ENCODE measurements at regions not wholly inside any gene's neighbourhood (a gene's known extent, or its start where the extent isn't known, plus 50 kb on each side); places are given as distances from the start of the nearest gene placed in this dataset.

- H3K9ac ChIP-seq (ENCODE audit: control insufficient read depth, extremely low read depth, insufficient read depth, low read length) = no peak overlapping the region
- no peaks in the 10 kb centered on the region for H3K79me2 ChIP-seq (ENCODE audit: control insufficient read depth, insufficient read depth, low read length)
- FAIRE-seq = no peak
- H3K4me3 ChIP-seq (ENCODE audit: control insufficient read depth in 2 of 3, extremely low read depth in 1 of 3, insufficient read depth in 2 of 3, low read depth in 1 of 3, low read length in 3 of 3) = no peak overlapping the region
- no peak for DNase-seq (ENCODE audit: low read depth, low spot score)
- H2AFZ ChIP-seq (ENCODE audit: control insufficient read depth, low read length) = no peak overlapping the region
- H3K4me2 ChIP-seq (ENCODE audit: control insufficient read depth, extremely low read depth, insufficient read depth, low read depth, low read length) = no peak overlapping the region
- H3K9me1 ChIP-seq (ENCODE audit: control insufficient read depth, extremely low read depth, insufficient read depth, low read length) = peaks cover 3% of the 10 kb centered on the region
- no peaks in the 10 kb centered on the region for H3K36me3 ChIP-seq (ENCODE audit: control insufficient read depth in 2 of 2, extremely low read depth in 1 of 2, insufficient read depth in 2 of 2, low read length in 2 of 2)
- no peaks in the 10 kb centered on the region for H3K4me1 ChIP-seq (ENCODE audit: control insufficient read depth, extremely low read depth, insufficient read depth, low read length)
- no peak overlapping the region for H3K27ac ChIP-seq (ENCODE audit: control insufficient read depth, insufficient read depth, low read length)
- no peaks in the 10 kb centered on the region for H4K20me1 ChIP-seq (ENCODE audit: control insufficient read depth, extremely low read depth, insufficient read depth, low read length)
- no peaks in the 10 kb centered on the region for H3K27me3 ChIP-seq (ENCODE audit: control insufficient read depth, extremely low read depth, insufficient read depth, low read length)
- H3K9me3 ChIP-seq (ENCODE audit: control insufficient read depth, low read depth, low read length) = no peaks in the 10 kb centered on the region
- TF ChIP-seq CTCF (optimal IDR thresholded peaks at IDR 0.05 in 1 of 3, IDR thresholded peaks at IDR 0.05 in 1 of 3, conservative IDR thresholded peaks at IDR 0.05 in 1 of 3; ENCODE audit: extremely low read depth in 1 of 3, insufficient read depth in 2 of 3, low read length in 3 of 3) (no peak), EZH2 (IDR thresholded peaks at IDR 0.05; ENCODE audit: low read length) (no peak)
- dilution Hi-C loops (cut with MboI; ENCODE audit: extremely low pct_ligation_motif_present, low sequenced_read_pairs) = no loop called here
Measured at GRCh38 chr3:44080474-44081072, 161.1 kb upstream of the TOPAZ1 start.

DNA sequence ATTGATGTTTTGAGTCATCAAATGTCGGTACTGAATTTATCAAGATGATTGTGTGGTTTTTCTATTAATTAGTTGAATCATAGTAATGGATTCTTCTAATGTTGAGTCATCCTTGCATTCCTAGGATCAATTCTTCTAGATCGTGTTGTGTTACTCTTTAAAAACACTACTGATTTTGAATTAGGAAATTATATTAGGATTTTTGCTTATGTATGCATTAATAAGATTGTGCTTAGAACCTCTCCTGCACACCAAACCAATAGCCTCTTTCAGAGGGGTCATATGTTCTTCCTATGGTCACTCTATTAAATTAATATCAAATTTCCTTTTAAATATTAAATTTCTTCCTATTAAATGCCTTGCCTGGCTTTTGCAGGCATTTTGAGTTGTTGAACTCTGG lies 151.7 kb upstream of the TOPAZ1 start:
- no peak overlapping the region for H2AFZ ChIP-seq (ENCODE audit: control insufficient read depth, low read length)
- DNase-seq (ENCODE audit: low read depth, low spot score) (no peak), FAIRE-seq (no peak)
- H3K79me2 ChIP-seq (ENCODE audit: control insufficient read depth, insufficient read depth, low read length) = no peaks in the 10 kb centered on the region
- dilution Hi-C loops (cut with MboI; ENCODE audit: extremely low pct_ligation_motif_present, low sequenced_read_pairs) = no loop called here
- H3K4me1 ChIP-seq (ENCODE audit: control insufficient read depth, extremely low read depth, insufficient read depth, low read length) = peaks cover 8% of the 10 kb centered on the region
- H3K27ac ChIP-seq (ENCODE audit: control insufficient read depth, insufficient read depth, low read length) = no peak overlapping the region
- H3K36me3 ChIP-seq (ENCODE audit: control insufficient read depth in 2 of 2, extremely low read depth in 1 of 2, insufficient read depth in 2 of 2, low read length in 2 of 2) = no peaks in the 10 kb centered on the region
- TF ChIP-seq CTCF (optimal IDR thresholded peaks at IDR 0.05 in 1 of 3, IDR thresholded peaks at IDR 0.05 in 1 of 3, conservative IDR thresholded peaks at IDR 0.05 in 1 of 3; ENCODE audit: extremely low read depth in 1 of 3, insufficient read depth in 2 of 3, low read length in 3 of 3) (no peak), EZH2 (IDR thresholded peaks at IDR 0.05; ENCODE audit: low read length) (no peak)
- no peaks in the 10 kb centered on the region for H3K27me3 ChIP-seq (ENCODE audit: control insufficient read depth, extremely low read depth, insufficient read depth, low read length)
- no peak overlapping the region for H3K4me2 ChIP-seq (ENCODE audit: control insufficient read depth, extremely low read depth, insufficient read depth, low read depth, low read length)
- no peaks in the 10 kb centered on the region for H3K9me3 ChIP-seq (ENCODE audit: control insufficient read depth, low read depth, low read length)
- no peaks in the 10 kb centered on the region for H4K20me1 ChIP-seq (ENCODE audit: control insufficient read depth, extremely low read depth, insufficient read depth, low read length)
- no peak overlapping the region for H3K4me3 ChIP-seq (ENCODE audit: control insufficient read depth in 2 of 3, extremely low read depth in 1 of 3, insufficient read depth in 2 of 3, low read depth in 1 of 3, low read length in 3 of 3)
- H3K9ac ChIP-seq (ENCODE audit: control insufficient read depth, extremely low read depth, insufficient read depth, low read length) = no peak overlapping the region
- H3K9me1 ChIP-seq (ENCODE audit: control insufficient read depth, extremely low read depth, insufficient read depth, low read length) = no peaks in the 10 kb centered on the region

All from keratinocyte (primary cell).